ENCODE measurements at regions not wholly inside any gene's neighbourhood (a gene's known extent, or its start where the extent isn't known, plus 50 kb on each side); places are given as distances from the start of the nearest gene placed in this dataset.

GRCh38 chr13:105929505-105929904 is 606.0 kb downstream of the EFNB2 start:
- H3K4me1 ChIP-seq = no peaks in the 10 kb centered on the region
- no peak for DNase-seq
- no peaks in the 10 kb centered on the region for H3K27me3 ChIP-seq
- no peak overlapping the region for H3K4me3 ChIP-seq
- WGBS, 2 donors = 44 to 76% methylated on average over 4 of the region's 4 CpGs
- intact Hi-C loops (cut with DNase I) = no loop called here
- no peak overlapping the region for H3K27ac ChIP-seq
- H3K36me3 ChIP-seq = no peaks in the 10 kb centered on the region
- no peaks in the 10 kb centered on the region for H3K9me3 ChIP-seq
- TF ChIP-seq EP300 (IDR thresholded peaks at IDR 0.05) = no peak
- no peak for TF ChIP-seq CTCF (IDR thresholded peaks at IDR 0.05)
- TF ChIP-seq POLR2A (IDR thresholded peaks at IDR 0.05) = no peak
- TF ChIP-seq POLR2AphosphoS5 (IDR thresholded peaks at IDR 0.05) = no peak

- Histone ChIP-seq H3K4me3 (no peak overlapping the region), H3K4me1 (no peaks in the 10 kb centered on the region), H3K9me3 (no peaks in the 10 kb centered on the region), H3K27ac (no peak overlapping the region), H3K27me3 (no peaks in the 10 kb centered on the region), H3K36me3 (no peaks in the 10 kb centered on the region)
- no peak for DNase-seq
- intact Hi-C loops (cut with DNase I) = no loop called here
- 87 to 89% methylated on average over 4 of the region's 4 CpGs for WGBS, 2 donors
- TF ChIP-seq EP300 (IDR thresholded peaks at IDR 0.05) (no peak), POLR2AphosphoS5 (IDR thresholded peaks at IDR 0.05) (no peak), CTCF (IDR thresholded peaks at IDR 0.05) (no peak), POLR2A (IDR thresholded peaks at IDR 0.05) (no peak)
These were observed 606.6 kb downstream of the EFNB2 start for GRCh38 chr13:105928901-105929300.

- DNase-seq = no peak
- Histone ChIP-seq H3K4me1 (no peaks in the 10 kb centered on the region), H3K36me3 (no peaks in the 10 kb centered on the region), H3K4me3 (no peak overlapping the region), H3K27ac (no peak overlapping the region), H3K27me3 (no peaks in the 10 kb centered on the region), H3K9me3 (no peaks in the 10 kb centered on the region)
- TF ChIP-seq POLR2A (IDR thresholded peaks at IDR 0.05) (no peak), CTCF (IDR thresholded peaks at IDR 0.05) (no peak), EP300 (IDR thresholded peaks at IDR 0.05) (no peak), POLR2AphosphoS5 (IDR thresholded peaks at IDR 0.05) (no peak)
- WGBS, 2 donors = 75 to 91% methylated on average over 1 of the region's 1 CpG
- intact Hi-C loops (cut with DNase I) = no loop called here
These were observed 607.4 kb downstream of the EFNB2 start for GRCh38 chr13:105928048-105928447.

- H3K36me3 ChIP-seq = no peaks in the 10 kb centered on the region
- no peak overlapping the region for H3K4me3 ChIP-seq
- whole genome bisulfite sequencing, 2 donors = 50 to 64% methylated on average over 2 of the region's 2 CpGs
- intact Hi-C loops (cut with DNase I) = no loop called here
- H3K27me3 ChIP-seq = no peaks in the 10 kb centered on the region
- no peaks in the 10 kb centered on the region for H3K4me1 ChIP-seq
- DNase-seq = no peak
- TF ChIP-seq POLR2AphosphoS5 (IDR thresholded peaks at IDR 0.05) = no peak
- no peak for TF ChIP-seq CTCF (IDR thresholded peaks at IDR 0.05)
- no peak for TF ChIP-seq POLR2A (IDR thresholded peaks at IDR 0.05)
- no peak for TF ChIP-seq EP300 (IDR thresholded peaks at IDR 0.05)
- H3K9me3 ChIP-seq = no peaks in the 10 kb centered on the region
- H3K27ac ChIP-seq = no peak overlapping the region
These were observed 610.0 kb downstream of the EFNB2 start for GRCh38 chr13:105925496-105925895.

- no peak for TF ChIP-seq POLR2A (IDR thresholded peaks at IDR 0.05)
- TF ChIP-seq EP300 (IDR thresholded peaks at IDR 0.05) = no peak
- TF ChIP-seq CTCF (IDR thresholded peaks at IDR 0.05) = no peak
- TF ChIP-seq POLR2AphosphoS5 (IDR thresholded peaks at IDR 0.05) = no peak
These were observed 613.8 kb downstream of the EFNB2 start for GRCh38 chr13:105921711-105922110.

More at GRCh38 chr13:105921711-105922110, 613.8 kb downstream of the EFNB2 start:
- H3K36me3 ChIP-seq = no peaks in the 10 kb centered on the region
- 11 to 59% methylated on average over 3 of the region's 3 CpGs for WGBS, 2 donors
- no peak for DNase-seq
- H3K4me3 ChIP-seq = no peak overlapping the region
- intact Hi-C loops (cut with DNase I) = no loop called here
- no peak overlapping the region for H3K27ac ChIP-seq
- no peaks in the 10 kb centered on the region for H3K27me3 ChIP-seq
- no peaks in the 10 kb centered on the region for H3K4me1 ChIP-seq
- H3K9me3 ChIP-seq = no peaks in the 10 kb centered on the region
